Chondrocyte (in vitro differentiated cells): ENCODE measurements at regions not wholly inside any gene's neighbourhood (a gene's known extent, or its start where the extent isn't known, plus 50 kb on each side); places are given as distances from the start of the nearest gene placed in this dataset.

Experiments
- DNase-seq: peaks from one replicate; pipeline ENCODE4 v3.0.0; 2021; ENCODE audit warnings: mixed read lengths, low spot score
- H3K27ac Mint-ChIP-seq: one replicate; pipeline ENCODE4 v1.8.0; 2021; ENCODE audit warnings: mild to moderate bottlenecking, moderate library complexity, mixed read lengths; ENCODE audit not compliant: unreplicated experiment
- H3K27me3 Mint-ChIP-seq: 2 replicates; pipeline ENCODE4 v1.8.0; 2021; ENCODE audit warnings: low read depth, mixed read lengths
- H3K36me3 Mint-ChIP-seq: 2 replicates; pipeline ENCODE4 v1.8.0; 2021; ENCODE audit warnings: low read depth, mixed read lengths
- H3K4me1 Mint-ChIP-seq: 2 replicates; pipeline ENCODE4 v1.8.0; 2021; ENCODE audit warnings: low read depth, mild to moderate bottlenecking, mixed read lengths
- H3K4me3 Mint-ChIP-seq: one replicate; pipeline ENCODE4 v1.8.0; 2021; ENCODE audit warnings: mild to moderate bottlenecking, moderate library complexity, mixed read lengths; ENCODE audit not compliant: unreplicated experiment
- H3K9me3 Mint-ChIP-seq: 2 replicates; pipeline ENCODE4 v1.8.0; 2021; ENCODE audit warnings: low read depth, mixed read lengths
- TF ChIP-seq, protein P1 (sequence below): fragments of 200-600 bp; sonication (generic); IDR thresholded peaks from 2 replicates; pipeline ENCODE4 v1.5.0; 2021; ENCODE audit warnings: antibody characterized with exemption, mild to moderate bottlenecking, moderate library complexity

- TF ChIP-seq, protein P1, sequence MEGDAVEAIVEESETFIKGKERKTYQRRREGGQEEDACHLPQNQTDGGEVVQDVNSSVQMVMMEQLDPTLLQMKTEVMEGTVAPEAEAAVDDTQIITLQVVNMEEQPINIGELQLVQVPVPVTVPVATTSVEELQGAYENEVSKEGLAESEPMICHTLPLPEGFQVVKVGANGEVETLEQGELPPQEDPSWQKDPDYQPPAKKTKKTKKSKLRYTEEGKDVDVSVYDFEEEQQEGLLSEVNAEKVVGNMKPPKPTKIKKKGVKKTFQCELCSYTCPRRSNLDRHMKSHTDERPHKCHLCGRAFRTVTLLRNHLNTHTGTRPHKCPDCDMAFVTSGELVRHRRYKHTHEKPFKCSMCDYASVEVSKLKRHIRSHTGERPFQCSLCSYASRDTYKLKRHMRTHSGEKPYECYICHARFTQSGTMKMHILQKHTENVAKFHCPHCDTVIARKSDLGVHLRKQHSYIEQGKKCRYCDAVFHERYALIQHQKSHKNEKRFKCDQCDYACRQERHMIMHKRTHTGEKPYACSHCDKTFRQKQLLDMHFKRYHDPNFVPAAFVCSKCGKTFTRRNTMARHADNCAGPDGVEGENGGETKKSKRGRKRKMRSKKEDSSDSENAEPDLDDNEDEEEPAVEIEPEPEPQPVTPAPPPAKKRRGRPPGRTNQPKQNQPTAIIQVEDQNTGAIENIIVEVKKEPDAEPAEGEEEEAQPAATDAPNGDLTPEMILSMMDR: no peak
- Mint-ChIP-seq H3K9me3 (no peaks in the 10 kb centered on the region), H3K36me3 (no peaks in the 10 kb centered on the region), H3K4me1 (peaks cover 65% of the 10 kb centered on the region), H3K27me3 (no peaks in the 10 kb centered on the region), H3K27ac (peak overlapping the region; percentile 92), H3K4me3 (no peak overlapping the region)
- DNase-seq: no peak
Observed at GRCh38 chr10:29946614-29946952, 112.8 kb downstream of the JCAD start.

- H3K9me3 Mint-ChIP-seq: no peaks in the 10 kb centered on the region
Observed at GRCh38 chr10:29941476-29941875, 117.9 kb downstream of the JCAD start.

GRCh38 chr10:29932991-29933390, 126.4 kb downstream of the JCAD start:
- Mint-ChIP-seq H3K27ac (no peak overlapping the region), H3K9me3 (peaks cover 18% of the 10 kb centered on the region), H3K27me3 (no peaks in the 10 kb centered on the region), H3K36me3 (no peaks in the 10 kb centered on the region), H3K4me3 (no peak overlapping the region), H3K4me1 (no peaks in the 10 kb centered on the region)
- no peak for DNase-seq
- TF ChIP-seq, protein P1: no peak

More at GRCh38 chr10:29941476-29941875, 117.9 kb downstream of the JCAD start:
- Mint-ChIP-seq H3K27me3 (no peaks in the 10 kb centered on the region), H3K4me3 (no peak overlapping the region), H3K27ac (no peak overlapping the region), H3K4me1 (peaks cover 13% of the 10 kb centered on the region), H3K36me3 (no peaks in the 10 kb centered on the region)
- TF ChIP-seq, protein P1: no peak
- DNase-seq: no peak

DNA sequence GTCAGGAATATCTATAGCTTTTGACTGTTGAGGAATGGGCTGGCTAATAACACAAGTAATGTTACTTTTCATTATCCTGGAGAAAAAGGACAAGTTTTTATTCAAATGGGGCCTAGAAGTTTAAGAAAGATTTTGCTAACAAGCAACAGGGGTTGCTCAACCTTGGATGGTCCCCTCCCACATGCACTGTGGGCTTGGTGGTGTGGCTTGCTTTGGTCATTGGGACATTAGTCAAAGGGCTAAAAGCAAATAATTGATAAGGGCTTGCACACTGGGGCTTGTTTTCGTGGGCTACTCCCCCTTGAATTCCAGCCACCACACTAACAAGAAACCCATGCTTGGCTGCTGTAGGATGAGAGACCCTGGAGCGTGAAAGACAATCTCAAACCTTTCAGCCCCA, 127.6 kb downstream of the JCAD start:
- no peaks in the 10 kb centered on the region for H3K36me3 Mint-ChIP-seq
- H3K9me3 Mint-ChIP-seq: peaks cover 18% of the 10 kb centered on the region
- H3K4me1 Mint-ChIP-seq: peaks cover 6% of the 10 kb centered on the region
- no peak overlapping the region for H3K4me3 Mint-ChIP-seq
- TF ChIP-seq, protein P1: no peak
- H3K27ac Mint-ChIP-seq: no peak overlapping the region
- no peaks in the 10 kb centered on the region for H3K27me3 Mint-ChIP-seq
- DNase-seq: no peak

- DNase-seq: no peak
- Mint-ChIP-seq H3K9me3 (peaks cover 18% of the 10 kb centered on the region), H3K4me3 (no peak overlapping the region), H3K4me1 (peaks cover 22% of the 10 kb centered on the region), H3K27ac (no peak overlapping the region), H3K27me3 (no peaks in the 10 kb centered on the region), H3K36me3 (no peaks in the 10 kb centered on the region)
- TF ChIP-seq, protein P1: no peak
Observed at GRCh38 chr10:29929006-29929405, 130.4 kb downstream of the JCAD start.
